HT-29 (cell line): ENCODE measurements at regions not wholly inside any gene's neighbourhood (a gene's known extent, or its start where the extent isn't known, plus 50 kb on each side); places are given as distances from the start of the nearest gene placed in this dataset.

ENCODE experiments used
- DNase-seq: peaks from one replicate; pipeline ENCODE4 v3.0.0-alpha.2; 2015; ENCODE audit warnings: low spot score

GRCh38 chr2:138433995-138434951, 67.3 kb upstream of the SPOPL start:
- DNase-seq = no peak

GRCh38 chr2:138435701-138436100, 65.9 kb upstream of the SPOPL start:
- DNase-seq = no peak

GRCh38 chr2:138439733-138440132, 61.8 kb upstream of the SPOPL start:
- no peak for DNase-seq

- DNase-seq = no peak
These were observed 60.8 kb upstream of the SPOPL start for GRCh38 chr2:138440759-138441158.

- DNase-seq = no peak
These were observed 59.7 kb upstream of the SPOPL start for GRCh38 chr2:138441916-138442315.

GRCh38 chr2:138444411-138444810, 57.2 kb upstream of the SPOPL start:
- DNase-seq = no peak

- DNase-seq = no peak
These were observed 56.3 kb upstream of the SPOPL start for GRCh38 chr2:138445227-138445626.

GRCh38 chr2:138446043-138446442, 55.5 kb upstream of the SPOPL start:
- DNase-seq = no peak

- DNase-seq = no peak
These were observed 53.5 kb upstream of the SPOPL start for GRCh38 chr2:138447889-138448570.
